Transverse colon (tissue), 4 donors: ENCODE measurements at regions not wholly inside any gene's neighbourhood (a gene's known extent, or its start where the extent isn't known, plus 50 kb on each side); places are given as distances from the start of the nearest gene placed in this dataset.

ENCODE experiments used
- POLR2A ChIP-seq: fragments of 450-650 bp; IDR thresholded peaks from one replicate; pipeline ENCODE4 v1.6.1; 2016; ENCODE audit warnings: antibody characterized with exemption, mild to moderate bottlenecking, moderate library complexity
- POLR2AphosphoS5 ChIP-seq, 3 donors: sonication (generic); formaldehyde crosslinking; IDR thresholded peaks; one replicate each; pipeline ENCODE4 v1.6.1; 2016; ENCODE audit warnings: antibody characterized with exemption in 3 of 3
- TF ChIP-seq, protein P1 (sequence below), 5 experiments: fragments of 200-600 bp in 3 of 5; fragments of 450-650 bp in 2 of 5; sonication (generic) in 3 of 5; IDR thresholded peaks; 1 replicate in 2 of 5; 2 replicates in 3 of 5; pipeline ENCODE4 v1.5.1; 2016 to 2017; ENCODE audit warnings: antibody characterized with exemption in 5 of 5, inconsistent platforms in 3 of 5, mild to moderate bottlenecking in 2 of 5, moderate library complexity in 1 of 5

DNA sequence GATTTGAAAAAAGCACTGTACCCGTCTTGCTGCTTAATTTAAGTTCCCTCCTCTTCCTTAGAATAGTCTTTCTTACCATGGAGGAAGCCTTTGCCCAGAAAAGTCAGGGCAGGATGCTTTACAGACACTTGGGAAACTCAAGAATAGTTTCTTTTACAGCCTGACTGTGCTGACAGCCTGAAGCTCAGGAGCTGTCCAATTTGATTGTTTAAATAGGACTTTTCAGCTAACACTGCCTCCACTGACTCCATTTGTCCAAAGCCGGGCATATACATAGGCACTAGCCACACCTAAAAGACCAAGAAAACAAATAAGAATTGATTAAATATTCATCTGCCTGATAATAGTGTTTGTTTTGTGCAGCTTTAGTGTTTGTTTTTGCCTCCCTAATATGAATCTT is 110.9 kb upstream of the L3MBTL4 start:
- no peak for TF ChIP-seq POLR2A
- TF ChIP-seq, protein P1, sequence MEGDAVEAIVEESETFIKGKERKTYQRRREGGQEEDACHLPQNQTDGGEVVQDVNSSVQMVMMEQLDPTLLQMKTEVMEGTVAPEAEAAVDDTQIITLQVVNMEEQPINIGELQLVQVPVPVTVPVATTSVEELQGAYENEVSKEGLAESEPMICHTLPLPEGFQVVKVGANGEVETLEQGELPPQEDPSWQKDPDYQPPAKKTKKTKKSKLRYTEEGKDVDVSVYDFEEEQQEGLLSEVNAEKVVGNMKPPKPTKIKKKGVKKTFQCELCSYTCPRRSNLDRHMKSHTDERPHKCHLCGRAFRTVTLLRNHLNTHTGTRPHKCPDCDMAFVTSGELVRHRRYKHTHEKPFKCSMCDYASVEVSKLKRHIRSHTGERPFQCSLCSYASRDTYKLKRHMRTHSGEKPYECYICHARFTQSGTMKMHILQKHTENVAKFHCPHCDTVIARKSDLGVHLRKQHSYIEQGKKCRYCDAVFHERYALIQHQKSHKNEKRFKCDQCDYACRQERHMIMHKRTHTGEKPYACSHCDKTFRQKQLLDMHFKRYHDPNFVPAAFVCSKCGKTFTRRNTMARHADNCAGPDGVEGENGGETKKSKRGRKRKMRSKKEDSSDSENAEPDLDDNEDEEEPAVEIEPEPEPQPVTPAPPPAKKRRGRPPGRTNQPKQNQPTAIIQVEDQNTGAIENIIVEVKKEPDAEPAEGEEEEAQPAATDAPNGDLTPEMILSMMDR (IDR thresholded peaks at IDR 0.05) = no peak
- no peak for TF ChIP-seq POLR2AphosphoS5 (IDR thresholded peaks at IDR 0.05)
